HL-60 (cell line): ENCODE measurements at regions not wholly inside any gene's neighbourhood (a gene's known extent, or its start where the extent isn't known, plus 50 kb on each side); places are given as distances from the start of the nearest gene placed in this dataset.

Experiments used
- DNase-seq, 2 experiments: peaks; one replicate each; pipeline ENCODE4 v3.0.0-alpha.2; 2010 to 2020; ENCODE audit warnings: low read depth in 1 of 2, low spot score in 1 of 2
- H3K27ac ChIP-seq: fragments of 250-450 bp; sonication (Bioruptor Pico); replicated peaks from 2 replicates; pipeline ENCODE4 v1.5.1; 2020; ENCODE audit warnings: mild to moderate bottlenecking, moderate library complexity
- H3K27me3 ChIP-seq: fragments of 250-450 bp; sonication (Bioruptor Pico); 2 replicates; pipeline ENCODE4 v1.5.1; 2021; ENCODE audit warnings: mild to moderate bottlenecking, moderate library complexity; ENCODE audit not compliant: insufficient read depth, poor library complexity, severe bottlenecking
- H3K4me3 ChIP-seq: replicated peaks from 2 replicates; pipeline ENCODE4 v1.5.1; 2011; ENCODE audit warnings: mild to moderate bottlenecking, control low read depth, low read length; ENCODE audit not compliant: insufficient read depth
- GABPA ChIP-seq: IDR thresholded peaks from 2 replicates; pipeline ENCODE4 v1.6.1; 2012; ENCODE audit warnings: low read depth
- POLR2AphosphoS5 ChIP-seq: IDR thresholded peaks from 2 replicates; pipeline ENCODE4 v1.6.1; 2012; ENCODE audit warnings: low read depth
- REST ChIP-seq: IDR thresholded peaks from 2 replicates; pipeline ENCODE4 v1.6.1; 2012; ENCODE audit warnings: low read depth; ENCODE audit not compliant: insufficient replicate concordance
- SPI1 ChIP-seq: IDR thresholded peaks from 2 replicates; pipeline ENCODE4 v1.6.1; 2012; ENCODE audit warnings: low read depth, mild to moderate bottlenecking, borderline replicate concordance
- TF ChIP-seq, protein P1 (sequence below): IDR thresholded peaks from one replicate; pipeline ENCODE4 v1.5.1; 2011; ENCODE audit warnings: low read length, control low read depth, inconsistent platforms; ENCODE audit not compliant: insufficient read depth

DNA sequence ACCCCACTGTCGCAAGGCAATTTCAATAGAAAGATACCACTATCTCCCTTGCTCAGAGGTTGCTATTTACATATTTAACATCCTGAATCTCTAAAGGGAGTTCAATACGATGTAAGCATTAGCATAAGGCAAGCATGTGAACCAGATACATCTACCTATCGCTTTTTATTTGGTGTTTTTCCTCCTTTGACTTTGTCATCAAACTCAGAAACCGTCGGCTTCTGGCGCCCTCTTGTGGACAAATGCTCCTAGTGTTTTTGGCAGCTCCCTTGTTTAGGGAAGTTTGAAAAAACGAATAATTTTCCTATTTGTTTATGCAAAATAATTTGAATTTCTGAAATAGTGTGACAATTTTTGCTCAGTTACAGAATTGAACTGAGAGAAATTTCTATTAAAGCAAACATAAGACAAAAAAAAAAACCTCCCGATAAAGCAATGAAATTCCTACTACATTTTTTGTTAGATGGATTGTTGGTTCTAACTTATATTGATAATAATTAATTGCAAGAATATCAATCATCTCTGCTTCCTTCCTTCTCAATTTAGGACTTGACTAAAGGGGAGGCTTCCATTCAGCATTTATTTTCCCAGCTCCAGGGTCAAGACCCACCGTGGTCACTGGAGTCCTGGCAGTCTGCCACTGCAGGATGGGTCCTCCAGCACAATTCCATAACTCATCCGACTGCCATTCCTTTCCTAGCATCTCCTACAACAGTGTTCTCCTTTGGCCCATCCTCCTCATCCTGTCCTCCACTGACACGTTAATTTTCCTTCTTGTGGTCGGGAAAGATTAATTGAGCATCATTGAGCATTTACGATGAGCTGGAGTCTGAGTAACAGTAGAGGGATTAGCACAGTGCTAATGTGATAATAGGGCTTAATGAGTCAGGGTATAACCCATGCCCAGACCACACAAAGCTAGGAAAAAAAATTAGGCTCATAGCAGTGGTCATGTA, 131.8 kb upstream of the CHD1 start:
- peak; percentile 15 to 53 for DNase-seq
- H3K27me3 ChIP-seq, result no peaks in the 10 kb centered on the region
- TF ChIP-seq, protein P1, sequence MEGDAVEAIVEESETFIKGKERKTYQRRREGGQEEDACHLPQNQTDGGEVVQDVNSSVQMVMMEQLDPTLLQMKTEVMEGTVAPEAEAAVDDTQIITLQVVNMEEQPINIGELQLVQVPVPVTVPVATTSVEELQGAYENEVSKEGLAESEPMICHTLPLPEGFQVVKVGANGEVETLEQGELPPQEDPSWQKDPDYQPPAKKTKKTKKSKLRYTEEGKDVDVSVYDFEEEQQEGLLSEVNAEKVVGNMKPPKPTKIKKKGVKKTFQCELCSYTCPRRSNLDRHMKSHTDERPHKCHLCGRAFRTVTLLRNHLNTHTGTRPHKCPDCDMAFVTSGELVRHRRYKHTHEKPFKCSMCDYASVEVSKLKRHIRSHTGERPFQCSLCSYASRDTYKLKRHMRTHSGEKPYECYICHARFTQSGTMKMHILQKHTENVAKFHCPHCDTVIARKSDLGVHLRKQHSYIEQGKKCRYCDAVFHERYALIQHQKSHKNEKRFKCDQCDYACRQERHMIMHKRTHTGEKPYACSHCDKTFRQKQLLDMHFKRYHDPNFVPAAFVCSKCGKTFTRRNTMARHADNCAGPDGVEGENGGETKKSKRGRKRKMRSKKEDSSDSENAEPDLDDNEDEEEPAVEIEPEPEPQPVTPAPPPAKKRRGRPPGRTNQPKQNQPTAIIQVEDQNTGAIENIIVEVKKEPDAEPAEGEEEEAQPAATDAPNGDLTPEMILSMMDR, result peak; percentile 42
- TF ChIP-seq REST, result no peak
- TF ChIP-seq POLR2AphosphoS5, result no peak
- no peak for TF ChIP-seq GABPA
- no peak for TF ChIP-seq SPI1
- no peak overlapping the region for H3K27ac ChIP-seq
- H3K4me3 ChIP-seq, result no peak overlapping the region

GRCh38 chr5:99059685-99060084, 130.9 kb upstream of the CHD1 start:
- no peak overlapping the region for H3K4me3 ChIP-seq
- DNase-seq, result no peak
- TF ChIP-seq SPI1 (no peak), GABPA (no peak)
- TF ChIP-seq, protein P1, result no peak
- no peaks in the 10 kb centered on the region for H3K27me3 ChIP-seq
- H3K27ac ChIP-seq, result no peak overlapping the region

- TF ChIP-seq, protein P1, result no peak
- Histone ChIP-seq H3K4me3 (no peak overlapping the region), H3K27ac (no peak overlapping the region), H3K27me3 (no peaks in the 10 kb centered on the region)
- no peak for DNase-seq
Measured at GRCh38 chr5:99058466-99058865, 129.7 kb upstream of the CHD1 start.

GRCh38 chr5:99054972-99055371, 126.2 kb upstream of the CHD1 start:
- no peak for TF ChIP-seq REST
- TF ChIP-seq, protein P1, result no peak
- TF ChIP-seq POLR2AphosphoS5, result no peak
- no peak for TF ChIP-seq GABPA
- no peak for TF ChIP-seq SPI1
- no peak overlapping the region for H3K27ac ChIP-seq
- DNase-seq, result no peak
- no peaks in the 10 kb centered on the region for H3K27me3 ChIP-seq
- H3K4me3 ChIP-seq, result no peak overlapping the region
